ENCODE measurements at regions not wholly inside any gene's neighbourhood (a gene's known extent, or its start where the extent isn't known, plus 50 kb on each side); places are given as distances from the start of the nearest gene placed in this dataset.

DNA sequence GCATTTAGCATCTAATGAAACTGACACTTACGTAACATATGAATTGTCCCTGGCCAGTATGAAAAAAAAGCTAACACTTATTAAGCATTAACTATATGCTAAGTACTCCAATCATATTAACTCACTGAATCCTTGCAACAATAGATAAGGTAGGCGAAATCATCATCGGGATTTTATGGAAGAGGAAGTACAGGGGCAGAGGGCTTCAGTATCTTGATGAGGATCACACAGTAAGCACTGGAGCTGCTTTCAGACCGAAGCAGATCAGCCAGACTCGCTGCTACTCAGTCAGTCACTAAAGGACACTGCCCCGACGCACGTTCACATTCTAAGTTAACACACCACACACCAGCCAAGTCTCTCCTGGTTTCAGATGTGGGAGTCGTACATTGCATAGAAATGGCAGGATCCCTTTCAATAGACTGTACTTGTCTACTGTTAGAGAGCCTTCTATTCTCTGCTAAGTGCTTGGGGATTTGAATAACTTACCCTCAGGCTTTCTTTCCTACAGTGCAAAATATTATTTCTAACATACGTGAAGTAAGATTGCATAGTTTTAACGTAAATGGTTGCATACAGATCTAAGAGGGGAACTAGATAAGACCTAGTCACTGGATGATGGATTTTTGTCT lies 540.2 kb upstream of the TENM3 start:
- TF ChIP-seq, protein P1, sequence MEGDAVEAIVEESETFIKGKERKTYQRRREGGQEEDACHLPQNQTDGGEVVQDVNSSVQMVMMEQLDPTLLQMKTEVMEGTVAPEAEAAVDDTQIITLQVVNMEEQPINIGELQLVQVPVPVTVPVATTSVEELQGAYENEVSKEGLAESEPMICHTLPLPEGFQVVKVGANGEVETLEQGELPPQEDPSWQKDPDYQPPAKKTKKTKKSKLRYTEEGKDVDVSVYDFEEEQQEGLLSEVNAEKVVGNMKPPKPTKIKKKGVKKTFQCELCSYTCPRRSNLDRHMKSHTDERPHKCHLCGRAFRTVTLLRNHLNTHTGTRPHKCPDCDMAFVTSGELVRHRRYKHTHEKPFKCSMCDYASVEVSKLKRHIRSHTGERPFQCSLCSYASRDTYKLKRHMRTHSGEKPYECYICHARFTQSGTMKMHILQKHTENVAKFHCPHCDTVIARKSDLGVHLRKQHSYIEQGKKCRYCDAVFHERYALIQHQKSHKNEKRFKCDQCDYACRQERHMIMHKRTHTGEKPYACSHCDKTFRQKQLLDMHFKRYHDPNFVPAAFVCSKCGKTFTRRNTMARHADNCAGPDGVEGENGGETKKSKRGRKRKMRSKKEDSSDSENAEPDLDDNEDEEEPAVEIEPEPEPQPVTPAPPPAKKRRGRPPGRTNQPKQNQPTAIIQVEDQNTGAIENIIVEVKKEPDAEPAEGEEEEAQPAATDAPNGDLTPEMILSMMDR (IDR thresholded peaks at IDR 0.05): no peak
- TF ChIP-seq POLR2A (IDR thresholded peaks at IDR 0.05): no peak
